ENCODE measurements at regions not wholly inside any gene's neighbourhood (a gene's known extent, or its start where the extent isn't known, plus 50 kb on each side); places are given as distances from the start of the nearest gene placed in this dataset.

DNA sequence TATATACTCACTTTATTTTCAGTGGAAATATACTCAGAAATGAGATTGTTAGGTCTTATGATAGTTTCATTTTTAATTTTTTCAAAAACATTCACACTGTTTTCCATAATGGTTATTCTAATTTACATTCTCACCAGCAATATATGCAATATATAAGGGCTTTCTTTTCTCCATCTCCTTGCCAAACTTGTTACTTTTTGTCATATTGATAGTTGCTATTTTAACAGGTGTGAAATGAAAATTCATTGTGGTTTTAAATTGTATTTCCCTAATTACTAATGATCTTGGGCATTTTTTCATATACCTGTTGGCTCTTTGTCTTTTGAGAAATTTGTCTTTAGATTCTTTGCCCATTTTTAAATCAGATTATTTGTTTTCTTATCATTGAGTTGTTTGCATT is 325.2 kb downstream of the DIPK2A start:
- H3K9ac ChIP-seq (ENCODE audit: extremely low read depth, low read length, poor library complexity, severe bottlenecking) = no peak overlapping the region
- Mint-ChIP-seq H3K27ac (no peak overlapping the region), H3K4me3 (no peak overlapping the region), H3K4me1 (no peaks in the 10 kb centered on the region), H3K36me3 (ENCODE audit: low read depth) (no peaks in the 10 kb centered on the region), H3K27me3 (ENCODE audit: insufficient read depth) (no peaks in the 10 kb centered on the region), H3K9me3 (no peaks in the 10 kb centered on the region)
- H3K4me3 ChIP-seq (ENCODE audit: low read length) = no peak overlapping the region
- DNase-seq = no peak
- no peaks in the 10 kb centered on the region for H3K4me1 ChIP-seq (ENCODE audit: control insufficient read depth, insufficient read depth, low read length)
- no peaks in the 10 kb centered on the region for H3K27me3 ChIP-seq (ENCODE audit: control insufficient read depth, insufficient read depth, low read length, poor library complexity, severe bottlenecking)
- H3K36me3 ChIP-seq (ENCODE audit: control insufficient read depth, insufficient read depth, low read length) = no peaks in the 10 kb centered on the region
- H3K9me3 ChIP-seq (ENCODE audit: control insufficient read depth, low read length) = no peaks in the 10 kb centered on the region
- TF ChIP-seq, protein P1, sequence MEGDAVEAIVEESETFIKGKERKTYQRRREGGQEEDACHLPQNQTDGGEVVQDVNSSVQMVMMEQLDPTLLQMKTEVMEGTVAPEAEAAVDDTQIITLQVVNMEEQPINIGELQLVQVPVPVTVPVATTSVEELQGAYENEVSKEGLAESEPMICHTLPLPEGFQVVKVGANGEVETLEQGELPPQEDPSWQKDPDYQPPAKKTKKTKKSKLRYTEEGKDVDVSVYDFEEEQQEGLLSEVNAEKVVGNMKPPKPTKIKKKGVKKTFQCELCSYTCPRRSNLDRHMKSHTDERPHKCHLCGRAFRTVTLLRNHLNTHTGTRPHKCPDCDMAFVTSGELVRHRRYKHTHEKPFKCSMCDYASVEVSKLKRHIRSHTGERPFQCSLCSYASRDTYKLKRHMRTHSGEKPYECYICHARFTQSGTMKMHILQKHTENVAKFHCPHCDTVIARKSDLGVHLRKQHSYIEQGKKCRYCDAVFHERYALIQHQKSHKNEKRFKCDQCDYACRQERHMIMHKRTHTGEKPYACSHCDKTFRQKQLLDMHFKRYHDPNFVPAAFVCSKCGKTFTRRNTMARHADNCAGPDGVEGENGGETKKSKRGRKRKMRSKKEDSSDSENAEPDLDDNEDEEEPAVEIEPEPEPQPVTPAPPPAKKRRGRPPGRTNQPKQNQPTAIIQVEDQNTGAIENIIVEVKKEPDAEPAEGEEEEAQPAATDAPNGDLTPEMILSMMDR (conservative IDR thresholded peaks at IDR 0.05) = no peak
- H3K27ac ChIP-seq (ENCODE audit: low read depth, low read length) = no peak overlapping the region

DNA sequence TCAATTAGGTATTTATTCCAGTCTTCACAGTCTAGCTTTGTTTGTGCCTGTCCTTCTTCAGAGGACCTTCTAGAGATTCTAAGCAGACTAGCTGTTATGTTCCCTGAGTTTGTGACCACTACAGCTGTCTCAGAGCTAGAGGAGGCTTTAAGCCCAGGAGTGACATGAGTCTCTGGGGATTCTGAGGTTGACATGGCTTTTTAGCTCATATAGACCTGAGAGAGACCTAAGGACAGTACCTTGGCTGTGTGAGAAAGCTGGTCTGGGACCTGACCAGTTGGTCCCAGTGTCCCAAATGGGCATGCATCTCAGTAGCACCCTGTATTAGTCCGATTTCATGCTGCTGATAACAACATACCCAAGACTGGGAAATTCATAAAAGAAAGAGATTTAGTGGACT is 330.2 kb downstream of the DIPK2A start:
- no peaks in the 10 kb centered on the region for H3K27me3 ChIP-seq (ENCODE audit: control insufficient read depth, insufficient read depth, low read length, poor library complexity, severe bottlenecking)
- peaks cover 3% of the 10 kb centered on the region for H3K36me3 Mint-ChIP-seq (ENCODE audit: low read depth)
- no peaks in the 10 kb centered on the region for H3K27me3 Mint-ChIP-seq (ENCODE audit: insufficient read depth)
- no peak for DNase-seq
- peaks cover 5% of the 10 kb centered on the region for H3K9me3 ChIP-seq (ENCODE audit: control insufficient read depth, low read length)
- no peaks in the 10 kb centered on the region for H3K4me1 ChIP-seq (ENCODE audit: control insufficient read depth, insufficient read depth, low read length)
- no peak overlapping the region for H3K4me3 ChIP-seq (ENCODE audit: low read length)
- H3K27ac ChIP-seq (ENCODE audit: low read depth, low read length) = no peak overlapping the region
- H3K4me1 Mint-ChIP-seq = no peaks in the 10 kb centered on the region
- WGBS, 2 experiments (ENCODE audit: insufficient coverage in 1 of 2, insufficient read length in 1 of 2) = 72% methylated on average over 1 of the region's 1 CpG; no CpG with 5 or more reads in 1 of the 2 experiments
- TF ChIP-seq, protein P1 (conservative IDR thresholded peaks at IDR 0.05) = no peak
- no peak overlapping the region for H3K27ac Mint-ChIP-seq
- no peak overlapping the region for H3K9ac ChIP-seq (ENCODE audit: extremely low read depth, low read length, poor library complexity, severe bottlenecking)
- H3K9me3 Mint-ChIP-seq = peaks cover 27% of the 10 kb centered on the region
- no peaks in the 10 kb centered on the region for H3K36me3 ChIP-seq (ENCODE audit: control insufficient read depth, insufficient read depth, low read length)
- no peak overlapping the region for H3K4me3 Mint-ChIP-seq

DNA sequence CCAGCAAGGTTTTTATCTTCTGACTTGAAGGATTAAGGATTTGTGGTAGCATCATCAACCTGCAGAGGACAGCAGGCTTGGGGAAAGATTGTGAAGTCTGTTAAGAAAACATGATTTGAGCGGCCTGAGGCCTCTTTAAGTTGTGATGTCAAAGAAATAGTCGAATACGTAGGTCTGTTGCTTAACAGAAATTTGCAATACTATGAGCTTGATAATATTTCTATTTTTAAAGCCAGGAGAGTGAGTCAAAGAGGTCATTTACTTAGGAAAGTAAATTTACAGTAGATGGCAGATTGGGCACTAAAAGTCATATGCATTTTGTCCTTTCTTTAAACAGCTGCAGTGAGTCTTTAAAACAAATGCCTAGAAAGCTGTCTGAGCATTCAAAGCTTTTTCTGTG is 336.3 kb downstream of the DIPK2A start:
- H3K9me3 ChIP-seq (ENCODE audit: control insufficient read depth, low read length) = peaks cover 5% of the 10 kb centered on the region
- Mint-ChIP-seq H3K4me3 (no peak overlapping the region), H3K4me1 (peaks cover 16% of the 10 kb centered on the region), H3K27ac (no peak overlapping the region), H3K9me3 (peaks cover 19% of the 10 kb centered on the region), H3K27me3 (ENCODE audit: insufficient read depth) (no peaks in the 10 kb centered on the region), H3K36me3 (ENCODE audit: low read depth) (peaks cover 3% of the 10 kb centered on the region)
- H3K9ac ChIP-seq (ENCODE audit: extremely low read depth, low read length, poor library complexity, severe bottlenecking) = no peak overlapping the region
- DNase-seq = no peak
- TF ChIP-seq, protein P1 (conservative IDR thresholded peaks at IDR 0.05) = no peak
- H3K4me3 ChIP-seq (ENCODE audit: low read length) = no peak overlapping the region
- peaks cover 11% of the 10 kb centered on the region for H3K4me1 ChIP-seq (ENCODE audit: control insufficient read depth, insufficient read depth, low read length)
- WGBS, 2 experiments (ENCODE audit: insufficient coverage in 1 of 2, insufficient read length in 1 of 2) = 88 to 90% methylated on average over 3 of the region's 3 CpGs
- no peak overlapping the region for H3K27ac ChIP-seq (ENCODE audit: low read depth, low read length)
- no peaks in the 10 kb centered on the region for H3K27me3 ChIP-seq (ENCODE audit: control insufficient read depth, insufficient read depth, low read length, poor library complexity, severe bottlenecking)
- no peaks in the 10 kb centered on the region for H3K36me3 ChIP-seq (ENCODE audit: control insufficient read depth, insufficient read depth, low read length)
